H1 (cell line): ENCODE measurements at regions not wholly inside any gene's neighbourhood (a gene's known extent, or its start where the extent isn't known, plus 50 kb on each side); places are given as distances from the start of the nearest gene placed in this dataset.

Experiments
- CTCF ChIA-PET: fragments of 300-600 bp; sonication (Branson Sonifier 250); formaldehyde crosslinking; loops from one replicate; lab custom pipeline; 2021; ENCODE audit not compliant: partially characterized antibody; lab: Charles Lee
- POLR2A ChIA-PET: fragments of 300-600 bp; sonication (Branson Sonifier 250); formaldehyde crosslinking; loops from one replicate; lab custom pipeline; 2021; ENCODE audit warnings: inconsistent platforms; ENCODE audit not compliant: partially characterized antibody; lab: Charles Lee
- DNase-seq, 2 experiments: peaks; one replicate each; pipeline versions ENCODE4 v3.0.0 to v3.0.0-alpha.2; 2010 to 2022; ENCODE audit warnings: low spot score in 2 of 2, low read depth in 1 of 2, mixed read lengths in 1 of 2
- FAIRE-seq: peaks from 2 replicates; lab custom pipeline; 2011; peaks lifted over from hg19 to GRCh38; lab: Jason Lieb, UNC
- H2AFZ ChIP-seq: 2 replicates; pipeline ENCODE4 v1.8.1; 2012; ENCODE audit warnings: low read length, inconsistent platforms
- H2AK5ac ChIP-seq: 2 replicates; pipeline ENCODE4 v1.6.1; 2013; ENCODE audit warnings: low read depth, low read length
- H2BK120ac ChIP-seq: replicated peaks from 2 replicates; pipeline ENCODE3; 2013; ENCODE audit warnings: low read depth, low read length, inconsistent platforms
- H2BK12ac ChIP-seq: 2 replicates; pipeline ENCODE4 v1.6.1; 2013; ENCODE audit warnings: low read depth, low read length
- H2BK15ac ChIP-seq: 2 replicates; pipeline ENCODE4 v1.6.1; 2013; ENCODE audit warnings: low read length
- H2BK20ac ChIP-seq: 2 replicates; pipeline ENCODE4 v1.6.1; 2013; ENCODE audit warnings: low read length
- H2BK5ac ChIP-seq: 2 replicates; pipeline ENCODE4 v1.6.1; 2013; ENCODE audit warnings: low read depth, low read length
- H3K14ac ChIP-seq: 2 replicates; pipeline ENCODE4 v1.6.1; 2013; ENCODE audit warnings: inconsistent platforms; ENCODE audit not compliant: insufficient read length
- H3K18ac ChIP-seq: 2 replicates; pipeline ENCODE4 v1.6.1; 2013; ENCODE audit warnings: low read length; ENCODE audit errors: extremely low read depth
- H3K23ac ChIP-seq: 2 replicates; pipeline ENCODE4 v1.6.1; 2013; ENCODE audit warnings: inconsistent platforms; ENCODE audit not compliant: insufficient read length
- H3K23me2 ChIP-seq: 2 replicates; pipeline ENCODE4 v1.6.1; 2013; ENCODE audit warnings: low read depth, low read length
- H3K27ac ChIP-seq: 2 replicates; pipeline ENCODE4 v1.6.1; 2011; ENCODE audit warnings: low read depth, low read length, inconsistent platforms
- H3K27me3 ChIP-seq, 4 experiments: replicated peaks in 1 of 4; 1 replicate in 1 of 4; 2 replicates in 3 of 4; pipeline versions ENCODE4 v1.6.1 to v1.8.1; 2011 to 2013; ENCODE audit warnings: low read length in 3 of 4, mild to moderate bottlenecking in 3 of 4, inconsistent platforms in 2 of 4, mixed read lengths in 2 of 4, moderate library complexity in 1 of 4; ENCODE audit not compliant: control insufficient read depth in 3 of 4, insufficient read depth in 3 of 4; ENCODE audit errors: extremely low read depth in 1 of 4
- H3K36me3 ChIP-seq, 4 experiments: 2 replicates each; pipeline versions ENCODE4 v1.6.1 to v1.8.1; 2011 to 2013; ENCODE audit warnings: mild to moderate bottlenecking in 4 of 4, low read length in 3 of 4, moderate library complexity in 2 of 4, control low read depth in 1 of 4, inconsistent platforms in 1 of 4; ENCODE audit not compliant: insufficient read depth in 4 of 4, control insufficient read depth in 2 of 4
- H3K4ac ChIP-seq: replicated peaks from 2 replicates; pipeline ENCODE3; 2013; ENCODE audit warnings: low read length, low read depth, mixed read lengths, inconsistent platforms; ENCODE audit not compliant: insufficient read length
- H3K4me1 ChIP-seq, 4 experiments: replicated peaks in 1 of 4; 1 replicate in 1 of 4; 2 replicates in 3 of 4; pipeline versions ENCODE4 v1.6.1 to v1.8.1; 2011 to 2013; ENCODE audit warnings: low read length in 3 of 4, inconsistent platforms in 2 of 4, mixed read lengths in 1 of 4; ENCODE audit not compliant: insufficient read depth in 4 of 4, control insufficient read depth in 3 of 4
- H3K4me2 ChIP-seq, 2 experiments: 2 replicates each; pipeline versions ENCODE4 v1.6.1 to v1.8.1; 2011 to 2013; ENCODE audit warnings: low read depth in 2 of 2, low read length in 2 of 2, control low read depth in 1 of 2, inconsistent platforms in 1 of 2, mild to moderate bottlenecking in 1 of 2; ENCODE audit not compliant: insufficient read depth in 1 of 2
- H3K4me3 ChIP-seq, 4 experiments: fragments of 200-600, 300-600 bp in 1 of 4; sonication (generic), shearing (Covaris generic), sonication (Bioruptor Twin) in 1 of 4; 2 replicates each; pipeline versions ENCODE4 v1.5.1 to v1.8.1; 2011 to 2016; ENCODE audit warnings: low read length in 4 of 4, low read depth in 3 of 4, control low read depth in 2 of 4, inconsistent platforms in 2 of 4, mild to moderate bottlenecking in 2 of 4, mixed read lengths in 1 of 4, moderate library complexity in 1 of 4; ENCODE audit not compliant: insufficient read depth in 2 of 4; ENCODE audit errors: extremely low read depth in 1 of 4
- H3K56ac ChIP-seq: replicated peaks from 2 replicates; pipeline ENCODE3; 2013; ENCODE audit warnings: low read depth, mild to moderate bottlenecking, mixed read lengths, low read length, inconsistent platforms; ENCODE audit not compliant: insufficient read length
- H3K79me1 ChIP-seq: 2 replicates; pipeline ENCODE4 v1.6.1; 2013; ENCODE audit warnings: low read depth, low read length, control low read depth
- H3K79me2 ChIP-seq, 2 experiments: 2 replicates each; pipeline versions ENCODE4 v1.6.1 to v1.8.1; 2012 to 2013; ENCODE audit warnings: low read length in 2 of 2, mild to moderate bottlenecking in 2 of 2, inconsistent platforms in 1 of 2; ENCODE audit not compliant: insufficient read depth in 2 of 2, control insufficient read depth in 1 of 2
- H3K9ac ChIP-seq, 4 experiments: replicated peaks in 1 of 4; 1 replicate in 1 of 4; 2 replicates in 3 of 4; pipeline versions ENCODE4 v1.6.1 to v1.8.1; 2011 to 2013; ENCODE audit warnings: low read depth in 3 of 4, low read length in 3 of 4, control low read depth in 2 of 4, mild to moderate bottlenecking in 2 of 4, moderate library complexity in 2 of 4, inconsistent platforms in 1 of 4; ENCODE audit errors: extremely low read depth in 1 of 4
- H3K9me3 ChIP-seq, 2 experiments: 2 replicates each; pipeline versions ENCODE4 v1.6.1 to v1.8.1; 2012 to 2013; ENCODE audit warnings: mild to moderate bottlenecking in 2 of 2, moderate library complexity in 2 of 2, control low read depth in 1 of 2, inconsistent platforms in 1 of 2, low read depth in 1 of 2, low read length in 1 of 2, mixed read lengths in 1 of 2; ENCODE audit not compliant: insufficient read depth in 2 of 2
- H4K20me1 ChIP-seq, 2 experiments: replicated peaks in 1 of 2; 2 replicates each; pipeline versions ENCODE3 to v1.8.1; 2011 to 2013; ENCODE audit warnings: inconsistent platforms in 2 of 2, low read length in 2 of 2, mild to moderate bottlenecking in 1 of 2; ENCODE audit not compliant: insufficient read depth in 2 of 2, control insufficient read depth in 1 of 2
- H4K5ac ChIP-seq: 2 replicates; pipeline ENCODE4 v1.6.1; 2013; ENCODE audit warnings: low read length, low read depth, mixed read lengths, inconsistent platforms; ENCODE audit not compliant: insufficient read length
- H4K8ac ChIP-seq: 2 replicates; pipeline ENCODE4 v1.8.0; 2013; ENCODE audit warnings: mild to moderate bottlenecking, moderate library complexity, low read length, inconsistent platforms; ENCODE audit not compliant: insufficient read depth; ENCODE audit errors: extremely low read depth
- H4K91ac ChIP-seq: replicated peaks from 2 replicates; pipeline ENCODE3; 2013; ENCODE audit warnings: low read length, mixed read lengths, inconsistent platforms; ENCODE audit not compliant: insufficient read length
- BRCA1 ChIP-seq: IDR thresholded peaks from 2 replicates; pipeline ENCODE4 v1.6.1; 2012; ENCODE audit warnings: low read depth, low read length, improper control_type of control experiment
- CHD1 ChIP-seq: IDR thresholded peaks from 2 replicates; pipeline ENCODE4 v1.6.1; 2012; ENCODE audit warnings: low read depth, low read length, improper control_type of control experiment
- CTBP2 ChIP-seq: IDR thresholded peaks from 2 replicates; pipeline ENCODE4 v1.7.0; 2011; ENCODE audit warnings: borderline replicate concordance, mild to moderate bottlenecking, moderate library complexity, mixed read lengths, low read length; ENCODE audit not compliant: insufficient read depth, insufficient read length
- E2F6 ChIP-seq: IDR thresholded peaks from 2 replicates; pipeline ENCODE4 v1.6.1; 2012; ENCODE audit warnings: inconsistent platforms
- HDAC6 ChIP-seq: IDR thresholded peaks from one replicate; pipeline ENCODE4 v1.7.1; 2012; ENCODE audit warnings: low read depth, mild to moderate bottlenecking, inconsistent platforms, low read length, moderate library complexity
- JUN ChIP-seq: IDR thresholded peaks from 2 replicates; pipeline ENCODE4 v1.6.1; 2011; ENCODE audit warnings: low read depth, mild to moderate bottlenecking, improper control_type of control experiment, low read length
- KDM5A ChIP-seq: fragments of 200-600 bp; IDR thresholded peaks from 2 replicates; pipeline ENCODE4 v1.7.1; 2012; ENCODE audit warnings: mild to moderate bottlenecking, low read length, inconsistent platforms, mixed read lengths
- POLR2AphosphoS5 ChIP-seq: IDR thresholded peaks from 2 replicates; pipeline ENCODE4 v1.6.1; 2011; ENCODE audit warnings: low read depth, low read length
- SAP30 ChIP-seq: fragments of 300-600 bp; sonication (generic); IDR thresholded peaks from 2 replicates; pipeline ENCODE4 v1.7.1; 2012; ENCODE audit warnings: low read length, moderate library complexity, mild to moderate bottlenecking, inconsistent platforms; ENCODE audit not compliant: insufficient read depth, insufficient replicate concordance
- SIN3A ChIP-seq, 2 experiments: IDR thresholded peaks in 1 of 2; conservative IDR thresholded peaks in 1 of 2; 2 replicates each; pipeline ENCODE4 v1.6.1; 2011 to 2012; ENCODE audit warnings: low read length in 2 of 2, improper control_type of control experiment in 1 of 2, low read depth in 1 of 2, mild to moderate bottlenecking in 1 of 2
- SP4 ChIP-seq: IDR thresholded peaks from 2 replicates; pipeline ENCODE4 v1.6.1; 2012; ENCODE audit warnings: low read length, inconsistent platforms
- TAF1 ChIP-seq: IDR thresholded peaks from 2 replicates; pipeline ENCODE4 v1.6.1; 2011; ENCODE audit warnings: mild to moderate bottlenecking, low read depth, low read length
- WGBS, 2 experiments: shearing (Covaris generic) in 1 of 2; methylation state at CpG; one replicate each; pipeline versions ENCODE4 v1.1.6 to v1.1.7; 2013 to 2015; ENCODE audit warnings: low lambda C conversion rate in 2 of 2, mixed read lengths in 2 of 2, inconsistent platforms in 1 of 2, low coverage in 1 of 2, missing lambda C conversion rate in 1 of 2; ENCODE audit not compliant: insufficient replicate concordance in 2 of 2, insufficient coverage in 1 of 2, insufficient read length in 1 of 2; ENCODE audit errors: extremely low coverage in 1 of 2, missing lambda C conversion rate in 1 of 2; 5-methylcytosine and 5-hydroxymethylcytosine counted together

GRCh38 chr17:68783861-68784260 lies 171.3 kb downstream of the ABCA8 start:
- H4K8ac ChIP-seq = no peak overlapping the region
- H3K18ac ChIP-seq = no peak overlapping the region
- H3K23me2 ChIP-seq = no peaks in the 10 kb centered on the region
- H3K27me3 ChIP-seq = no peaks in the 10 kb centered on the region
- H3K14ac ChIP-seq = no peak overlapping the region
- H4K20me1 ChIP-seq = no peaks in the 10 kb centered on the region
- FAIRE-seq (no peak), DNase-seq (no peak)
- no peak overlapping the region for H2BK15ac ChIP-seq
- no peaks in the 10 kb centered on the region for H3K4me1 ChIP-seq
- H2AFZ ChIP-seq = no peak overlapping the region
- no peak overlapping the region for H3K4ac ChIP-seq
- H2AK5ac ChIP-seq = no peak overlapping the region
- no peak overlapping the region for H4K91ac ChIP-seq
- H4K5ac ChIP-seq = no peak overlapping the region
- no peak overlapping the region for H2BK5ac ChIP-seq
- no peak overlapping the region for H3K23ac ChIP-seq
- H3K56ac ChIP-seq = no peak overlapping the region
- no peak overlapping the region for H3K9ac ChIP-seq
- POLR2A ChIA-PET = no interaction called here
- H3K36me3 ChIP-seq = no peaks in the 10 kb centered on the region
- no peak overlapping the region for H3K4me2 ChIP-seq
- H2BK20ac ChIP-seq = no peak overlapping the region
- H3K79me1 ChIP-seq = no peaks in the 10 kb centered on the region
- H2BK12ac ChIP-seq = no peak overlapping the region
- H3K27ac ChIP-seq = no peak overlapping the region
- 85% methylated on average over 4 of the region's 4 CpGs; no CpG with 5 or more reads in 1 of the 2 experiments for WGBS, 2 experiments
- no peak overlapping the region for H2BK120ac ChIP-seq
- no peak overlapping the region for H3K4me3 ChIP-seq
- CTCF ChIA-PET = interaction anchor here (2.1 kb wide), 1 partner anchor 11 kb away, joined by 6 read pairs; no protein-coding TSS in a partner anchor
- no peak for TF ChIP-seq TAF1
- no peak for TF ChIP-seq JUN
- TF ChIP-seq KDM5A = no peak
- no peak for TF ChIP-seq CTBP2
- no peak for TF ChIP-seq SP4
- no peak for TF ChIP-seq E2F6
- no peak for TF ChIP-seq HDAC6
- no peak for TF ChIP-seq CHD1
- TF ChIP-seq SIN3A (conservative IDR thresholded peaks at IDR 0.05 in 1 of 2, IDR thresholded peaks at IDR 0.05 in 1 of 2; ENCODE audit: low read depth in 1 of 2, low read length in 2 of 2) = no peak
- no peak for TF ChIP-seq BRCA1
- no peak for TF ChIP-seq SAP30
- no peak for TF ChIP-seq POLR2AphosphoS5
- H3K79me2 ChIP-seq = no peaks in the 10 kb centered on the region
- H3K9me3 ChIP-seq = no peaks in the 10 kb centered on the region; a peak in 1 of 4 replicates
